ENCODE measurements at regions not wholly inside any gene's neighbourhood (a gene's known extent, or its start where the extent isn't known, plus 50 kb on each side); places are given as distances from the start of the nearest gene placed in this dataset.
"Not testable (repeated sequence)": the region's sequence is repeated elsewhere in the genome, so short reads cannot be mapped to it uniquely, and the experiment has no call there.

- H3K4me3 ChIP-seq (ENCODE audit: low read depth, low read length) = no peak overlapping the region
- H3K36me3 ChIP-seq (ENCODE audit: insufficient read depth) = no peaks in the 10 kb centered on the region
- 93% methylated on average over 5 of the region's 5 CpGs for WGBS
- DNase-seq (ENCODE audit: extremely low spot score) = no peak
- H3K4me1 ChIP-seq (ENCODE audit: insufficient read depth) = no peaks in the 10 kb centered on the region
- H3K27ac ChIP-seq (ENCODE audit: low read depth) = no peak overlapping the region
Measured at GRCh38 chr6:15147827-15148226, 98.0 kb upstream of the JARID2 start.

GRCh38 chr6:15148356-15148946 is 97.4 kb upstream of the JARID2 start:
- no peaks in the 10 kb centered on the region for H3K36me3 ChIP-seq (ENCODE audit: insufficient read depth)
- 52% methylated on average over 8 of the region's 8 CpGs for WGBS
- H3K4me3 ChIP-seq (ENCODE audit: low read depth, low read length) = no peak overlapping the region
- H3K27ac ChIP-seq (ENCODE audit: low read depth) = no peak overlapping the region
- H3K4me1 ChIP-seq (ENCODE audit: insufficient read depth) = no peaks in the 10 kb centered on the region
- DNase-seq (ENCODE audit: extremely low spot score) = no peak

GRCh38 chr6:15150207-15150606 is 95.7 kb upstream of the JARID2 start:
- Histone ChIP-seq H3K27ac (ENCODE audit: low read depth) (no peak overlapping the region), H3K4me1 (ENCODE audit: insufficient read depth) (no peaks in the 10 kb centered on the region), H3K4me3 (ENCODE audit: low read depth, low read length) (no peak overlapping the region), H3K36me3 (ENCODE audit: insufficient read depth) (no peaks in the 10 kb centered on the region)
- no peak for DNase-seq (ENCODE audit: extremely low spot score)
- WGBS = 94% methylated on average over 2 of the region's 2 CpGs

GRCh38 chr6:15152700-15153099 is 93.2 kb upstream of the JARID2 start:
- 70% methylated on average over 2 of the region's 2 CpGs for WGBS
- Histone ChIP-seq H3K4me1 (ENCODE audit: insufficient read depth) (no peaks in the 10 kb centered on the region), H3K36me3 (ENCODE audit: insufficient read depth) (no peaks in the 10 kb centered on the region), H3K4me3 (ENCODE audit: low read depth, low read length) (no peak overlapping the region), H3K27ac (ENCODE audit: low read depth) (no peak overlapping the region)
- no peak for DNase-seq (ENCODE audit: extremely low spot score)

- H3K4me1 ChIP-seq (ENCODE audit: insufficient read depth) = no peaks in the 10 kb centered on the region
- H3K27ac ChIP-seq (ENCODE audit: low read depth) = no peak overlapping the region
- DNase-seq (ENCODE audit: extremely low spot score) = no peak
- no peak overlapping the region for H3K4me3 ChIP-seq (ENCODE audit: low read depth, low read length)
- 92% methylated on average over 7 of the region's 7 CpGs for WGBS
- no peaks in the 10 kb centered on the region for H3K36me3 ChIP-seq (ENCODE audit: insufficient read depth)
Measured at GRCh38 chr6:15153191-15153590, 92.7 kb upstream of the JARID2 start.

- DNase-seq (ENCODE audit: extremely low spot score) = no peak
Measured at GRCh38 chr6:15157479-15157878, 88.4 kb upstream of the JARID2 start.

GRCh38 chr6:15158821-15159619 is 86.8 kb upstream of the JARID2 start:
- Histone ChIP-seq H3K4me1 (ENCODE audit: insufficient read depth) (no peaks in the 10 kb centered on the region), H3K27ac (ENCODE audit: low read depth) (no peak overlapping the region), H3K4me3 (ENCODE audit: low read depth, low read length) (no peak overlapping the region), H3K36me3 (ENCODE audit: insufficient read depth) (no peaks in the 10 kb centered on the region)
- 87% methylated on average over 10 of the region's 10 CpGs for WGBS
- DNase-seq (ENCODE audit: extremely low spot score) = no peak

More at GRCh38 chr6:15157479-15157878, 88.4 kb upstream of the JARID2 start:
- no peak overlapping the region for H3K4me3 ChIP-seq (ENCODE audit: low read depth, low read length)
- H3K4me1 ChIP-seq (ENCODE audit: insufficient read depth) = no peaks in the 10 kb centered on the region
- no peak overlapping the region for H3K27ac ChIP-seq (ENCODE audit: low read depth)
- 97% methylated on average over 2 of the region's 2 CpGs for WGBS
- H3K36me3 ChIP-seq (ENCODE audit: insufficient read depth) = no peaks in the 10 kb centered on the region

- H3K4me3 ChIP-seq (ENCODE audit: low read depth, low read length) = no peak overlapping the region
- H3K4me1 ChIP-seq (ENCODE audit: insufficient read depth) = no peaks in the 10 kb centered on the region
- WGBS = 95% methylated on average over 2 of the region's 2 CpGs
- H3K27ac ChIP-seq (ENCODE audit: low read depth) = no peak overlapping the region
- no peak for DNase-seq (ENCODE audit: extremely low spot score)
- no peaks in the 10 kb centered on the region for H3K36me3 ChIP-seq (ENCODE audit: insufficient read depth)
Measured at GRCh38 chr6:15160812-15161211, 85.1 kb upstream of the JARID2 start.

GRCh38 chr6:15164855-15165254 is 81.0 kb upstream of the JARID2 start:
- not testable (repeated sequence) for H3K4me1 ChIP-seq (ENCODE audit: insufficient read depth); H3K36me3 ChIP-seq (ENCODE audit: insufficient read depth); DNase-seq (ENCODE audit: extremely low spot score); H3K4me3 ChIP-seq (ENCODE audit: low read depth, low read length); H3K27ac ChIP-seq (ENCODE audit: low read depth)
- WGBS = 98% methylated on average over 6 of the region's 6 CpGs

GRCh38 chr6:15166121-15166520 is 79.7 kb upstream of the JARID2 start:
- DNase-seq (ENCODE audit: extremely low spot score) = no peak
- WGBS = 90% methylated on average over 5 of the region's 5 CpGs
- H3K27ac ChIP-seq (ENCODE audit: low read depth) = no peak overlapping the region
- H3K4me3 ChIP-seq (ENCODE audit: low read depth, low read length) = no peak overlapping the region
- H3K4me1 ChIP-seq (ENCODE audit: insufficient read depth) = no peaks in the 10 kb centered on the region
- no peaks in the 10 kb centered on the region for H3K36me3 ChIP-seq (ENCODE audit: insufficient read depth)

- Histone ChIP-seq H3K4me3 (ENCODE audit: low read depth, low read length) (no peak overlapping the region), H3K27ac (ENCODE audit: low read depth) (no peak overlapping the region), H3K4me1 (ENCODE audit: insufficient read depth) (no peaks in the 10 kb centered on the region), H3K36me3 (ENCODE audit: insufficient read depth) (no peaks in the 10 kb centered on the region)
- no peak for DNase-seq (ENCODE audit: extremely low spot score)
- 93% methylated on average over 8 of the region's 8 CpGs for WGBS
Measured at GRCh38 chr6:15170126-15170525, 75.7 kb upstream of the JARID2 start.

- DNase-seq (ENCODE audit: extremely low spot score) = no peak
- WGBS = 95% methylated on average over 5 of the region's 5 CpGs
- Histone ChIP-seq H3K36me3 (ENCODE audit: insufficient read depth) (no peaks in the 10 kb centered on the region), H3K4me1 (ENCODE audit: insufficient read depth) (no peaks in the 10 kb centered on the region), H3K27ac (ENCODE audit: low read depth) (no peak overlapping the region), H3K4me3 (ENCODE audit: low read depth, low read length) (no peak overlapping the region)
Measured at GRCh38 chr6:15171026-15171425, 74.8 kb upstream of the JARID2 start.

GRCh38 chr6:15176816-15177370 is 69.0 kb upstream of the JARID2 start:
- Histone ChIP-seq H3K36me3 (ENCODE audit: insufficient read depth) (no peaks in the 10 kb centered on the region), H3K27ac (ENCODE audit: low read depth) (no peak overlapping the region), H3K4me3 (ENCODE audit: low read depth, low read length) (no peak overlapping the region), H3K4me1 (ENCODE audit: insufficient read depth) (no peaks in the 10 kb centered on the region)
- WGBS = 83% methylated on average over 9 of the region's 9 CpGs
- DNase-seq (ENCODE audit: extremely low spot score) = no peak

GRCh38 chr6:15183979-15184378 is 61.9 kb upstream of the JARID2 start:
- no peak overlapping the region for H3K27ac ChIP-seq (ENCODE audit: low read depth)
- no peaks in the 10 kb centered on the region for H3K36me3 ChIP-seq (ENCODE audit: insufficient read depth)
- H3K4me1 ChIP-seq (ENCODE audit: insufficient read depth) = no peaks in the 10 kb centered on the region
- 95% methylated on average over 2 of the region's 2 CpGs for WGBS
- DNase-seq (ENCODE audit: extremely low spot score) = no peak
- H3K4me3 ChIP-seq (ENCODE audit: low read depth, low read length) = no peak overlapping the region

Data from urinary bladder (tissue), 3 donors.